HepG2 (cell line): ENCODE measurements at regions not wholly inside any gene's neighbourhood (a gene's known extent, or its start where the extent isn't known, plus 50 kb on each side); places are given as distances from the start of the nearest gene placed in this dataset.

Experiments used
- ATAC-seq: fragments of 200-7000 bp; cut with Tn5 transposase; 3 replicates; pipeline ENCODE4 v1.9.1; 2020; ENCODE audit warnings: mild to moderate bottlenecking, moderate library complexity
- BruUV-seq: library from RNA; stranded (reverse); fragments of 400-500 nt; replicated peaks from 2 replicates; lab custom pipeline; 2021; lab: Mats Ljungman, UMichigan
- CTCF ChIA-PET: fragments of 300-600 bp; formaldehyde crosslinking; extraction: SDS; loops from one replicate; lab custom pipeline; 2021; ENCODE audit warnings: low total read pairs, inconsistent platforms, low intra/inter-chr PET ratio; lab: Yijun Ruan, JAX
- POLR2A ChIA-PET: fragments of 350-600 bp; sonication (Branson Sonifier 250); formaldehyde crosslinking; loops from one replicate; lab custom pipeline; 2020; ENCODE audit warnings: antibody characterized with exemption, inconsistent platforms; lab: Yijun Ruan, JAX
- DNase-seq: peaks from one replicate; pipeline ENCODE4 v3.0.0-alpha.2; 2015; ENCODE audit warnings: low spot score
- FAIRE-seq: peaks from 3 replicates; lab custom pipeline; 2011; peaks lifted over from hg19 to GRCh38; lab: Jason Lieb, UNC
- H2AFZ ChIP-seq: one replicate; pipeline ENCODE4 v1.6.1; 2011; ENCODE audit warnings: low read length, inconsistent platforms
- H3K27ac ChIP-seq: fragments of 300-600 bp; 3 replicates; pipeline ENCODE4 v1.8.0; 2011; ENCODE audit warnings: mixed run types, mild to moderate bottlenecking, mixed read lengths, low read length, inconsistent platforms; ENCODE audit not compliant: insufficient read depth; ENCODE audit errors: extremely low read length
- H3K27me3 ChIP-seq, 2 experiments: fragments of 200-600 bp in 1 of 2; 2 replicates in 1 of 2; 3 replicates in 1 of 2; pipeline versions ENCODE4 v1.6.0 to v1.8.0; 2011; ENCODE audit warnings: low read length in 2 of 2, mild to moderate bottlenecking in 2 of 2, moderate library complexity in 2 of 2, inconsistent platforms in 1 of 2; ENCODE audit not compliant: insufficient read depth in 2 of 2, control insufficient read depth in 1 of 2
- H3K36me3 ChIP-seq, 2 experiments: fragments of 200-600 bp in 1 of 2; replicated peaks in 1 of 2; 2 replicates in 1 of 2; 3 replicates in 1 of 2; pipeline versions ENCODE4 v1.5.1 to v1.8.0; 2011; ENCODE audit warnings: low read length in 2 of 2, inconsistent platforms in 1 of 2; ENCODE audit not compliant: insufficient read depth in 2 of 2, control insufficient read depth in 1 of 2
- H3K4me1 ChIP-seq: 2 replicates; pipeline ENCODE4 v1.5.1; 2012; ENCODE audit warnings: low read length, inconsistent platforms; ENCODE audit not compliant: insufficient read depth
- H3K4me2 ChIP-seq: 2 replicates; pipeline ENCODE4 v1.6.0; 2011; ENCODE audit warnings: low read depth, low read length, inconsistent platforms
- H3K4me3 ChIP-seq, 3 experiments: fragments of 200-600 bp in 1 of 3; sonication (generic), shearing (Covaris generic) in 1 of 3; replicated peaks in 1 of 3; 2 replicates each; pipeline ENCODE4 v1.5.1; 2011 to 2016; ENCODE audit warnings: low read length in 3 of 3, inconsistent platforms in 2 of 3, low read depth in 2 of 3, mild to moderate bottlenecking in 2 of 3, control low read depth in 1 of 3, mixed read lengths in 1 of 3; ENCODE audit not compliant: insufficient read depth in 1 of 3
- H3K79me2 ChIP-seq: one replicate; pipeline ENCODE4 v1.6.1; 2011; ENCODE audit warnings: low read length, inconsistent platforms; ENCODE audit not compliant: insufficient read depth
- H3K9ac ChIP-seq: 2 replicates; pipeline ENCODE4 v1.6.0; 2011; ENCODE audit warnings: mild to moderate bottlenecking, low read depth, low read length, inconsistent platforms; ENCODE audit not compliant: insufficient read depth
- H3K9me3 ChIP-seq: 2 replicates; pipeline ENCODE4 v1.5.1; 2012; ENCODE audit warnings: mild to moderate bottlenecking, low read length
- H4K20me1 ChIP-seq: 2 replicates; pipeline ENCODE4 v1.6.0; 2011; ENCODE audit warnings: inconsistent platforms, mild to moderate bottlenecking, low read length, moderate library complexity; ENCODE audit not compliant: insufficient read depth
- CEBPG ChIP-seq: IDR thresholded peaks from 2 replicates; pipeline ENCODE4 v1.6.1; 2016
- NCOA1 ChIP-seq: sonication (generic); formaldehyde crosslinking; IDR thresholded peaks from 2 replicates; pipeline ENCODE4 v1.9.0; 2021; ENCODE audit warnings: missing genetic modification reagents
- TBX3 ChIP-seq: fragments of 450-650 bp; IDR thresholded peaks from 2 replicates; pipeline ENCODE4 v1.6.1; 2017; ENCODE audit warnings: antibody characterized with exemption, mild to moderate bottlenecking, inconsistent platforms, borderline replicate concordance
- TOE1 ChIP-seq: sonication (generic); formaldehyde crosslinking; IDR thresholded peaks from 2 replicates; pipeline ENCODE4 v1.4.0; 2020; ENCODE audit warnings: mild to moderate bottlenecking, missing genetic modification reagents
- U2AF2 ChIP-seq: fragments of 200-400 bp; formaldehyde crosslinking; IDR thresholded peaks from 2 replicates; pipeline ENCODE4 v1.6.1; 2017; ENCODE audit warnings: low read depth, mild to moderate bottlenecking, low read length
- ZEB1 ChIP-seq: IDR thresholded peaks from 2 replicates; pipeline ENCODE4 v1.6.1; 2012; ENCODE audit warnings: mild to moderate bottlenecking, low read depth, inconsistent platforms; ENCODE audit not compliant: insufficient replicate concordance
- ZKSCAN1 ChIP-seq: fragments of 150-350 bp; IDR thresholded peaks from 2 replicates; pipeline ENCODE4 v1.6.1; 2014; ENCODE audit warnings: low read length
- ZNF580 ChIP-seq: IDR thresholded peaks from 2 replicates; pipeline ENCODE4 v1.6.1; 2016; ENCODE audit warnings: low read depth, borderline replicate concordance
- ZSCAN21 ChIP-seq: sonication (generic); formaldehyde crosslinking; IDR thresholded peaks from 2 replicates; pipeline ENCODE4 v1.8.0; 2022; ENCODE audit warnings: mild to moderate bottlenecking, missing genetic modification reagents, moderate library complexity, borderline replicate concordance
- ZSCAN29 ChIP-seq: sonication (generic); formaldehyde crosslinking; conservative IDR thresholded peaks from 2 replicates; pipeline ENCODE4 v1.4.0; 2020; ENCODE audit warnings: mild to moderate bottlenecking, missing genetic modification reagents
- WGBS: methylation state at CpG from one replicate; pipeline ENCODE4 v1.1.6; 2017; ENCODE audit warnings: low lambda C conversion rate; 5-methylcytosine and 5-hydroxymethylcytosine counted together
- in situ Hi-C: cut with HindIII; loops from 2 replicates; pipeline ENCODE4 v1.10.0; 2017; ENCODE audit warnings: low pct_unique_long_range_greater_than_20kb; ENCODE audit not compliant: extremely low pct_ligation_motif_present
- intact Hi-C: fragments of 100-400 bp; cut with micrococcal nuclease; formaldehyde crosslinking; loops from one replicate; pipeline ENCODE4 v1.10.0; 2022; ENCODE audit not compliant: unreplicated experiment
- TF ChIP-seq, protein P1 (sequence below): sonication (generic); formaldehyde crosslinking; IDR thresholded peaks from 2 replicates; pipeline ENCODE4 v1.4.0; 2020; ENCODE audit warnings: missing genetic modification reagents
- TF ChIP-seq, protein P2 (sequence below): sonication (generic); formaldehyde crosslinking; IDR thresholded peaks from 2 replicates; pipeline ENCODE4 v1.5.1; 2020; ENCODE audit warnings: mild to moderate bottlenecking, moderate library complexity, missing genetic modification reagents

DNA sequence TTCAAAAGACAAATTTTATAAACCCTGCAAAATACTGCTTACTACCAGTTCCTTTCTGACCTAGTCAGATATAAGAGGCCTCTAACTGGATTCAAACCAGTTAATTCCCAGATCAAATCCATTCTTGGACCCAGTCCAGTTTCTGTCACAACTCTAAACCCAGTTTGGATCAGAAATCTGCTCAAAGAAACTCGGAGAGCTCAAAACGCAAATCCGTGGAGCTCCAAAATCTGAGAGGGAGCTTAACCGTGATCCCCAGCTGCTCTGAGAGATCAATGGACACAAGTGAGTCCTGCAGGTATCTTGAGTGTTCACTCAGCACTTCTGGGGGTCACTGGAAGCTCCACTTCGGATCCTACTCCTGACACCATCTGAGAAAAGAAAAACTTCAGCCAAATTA is 348.1 kb upstream of the PTGER4 start:
- Histone ChIP-seq H2AFZ (no peak overlapping the region), H3K27me3 (no peaks in the 10 kb centered on the region; a peak in 1 of 5 replicates), H3K27ac (no peak overlapping the region), H3K79me2 (no peaks in the 10 kb centered on the region), H3K9ac (no peak overlapping the region), H3K4me1 (no peaks in the 10 kb centered on the region), H3K4me2 (no peak overlapping the region), H3K9me3 (no peaks in the 10 kb centered on the region), H3K4me3 (no peak overlapping the region), H4K20me1 (no peaks in the 10 kb centered on the region), H3K36me3 (no peaks in the 10 kb centered on the region)
- no peak for TF ChIP-seq ZSCAN21 (CRISPR knock-in tag)
- no peak for TF ChIP-seq TOE1 (CRISPR knock-in tag)
- TF ChIP-seq TBX3, result no peak
- no peak for TF ChIP-seq ZEB1
- no peak for TF ChIP-seq NCOA1
- TF ChIP-seq ZSCAN29 (CRISPR knock-in tag), result no peak
- no peak for TF ChIP-seq ZKSCAN1
- no TSS peak for BruUV-seq
- CTCF ChIA-PET, result no interaction called here
- DNase-seq (no peak), ATAC-seq (no peak), FAIRE-seq (no peak)
- in situ Hi-C loops, result no loop called here
- WGBS, result 0% methylated on average over 5 of the region's 5 CpGs
- POLR2A ChIA-PET, result no interaction called here
- intact Hi-C loops, result no loop called here

DNA sequence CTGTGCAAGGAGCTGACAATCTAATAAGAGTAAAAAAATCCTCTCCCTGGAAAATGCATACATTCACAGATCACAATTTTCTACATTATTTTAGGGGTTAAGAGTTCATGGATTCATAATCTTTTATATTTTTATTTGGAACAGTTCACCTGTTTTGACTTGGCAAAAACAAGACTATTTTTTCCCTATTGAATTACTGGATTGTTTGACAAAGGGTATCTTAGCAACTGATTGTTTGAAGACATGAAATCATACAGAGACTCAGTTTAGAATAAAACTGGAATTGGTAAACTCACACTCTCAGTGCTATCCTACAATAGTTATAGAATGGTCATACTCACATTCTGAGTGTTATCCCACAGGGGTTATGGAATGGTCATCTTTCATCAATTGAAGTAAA is 358.2 kb upstream of the PTGER4 start:
- no peak overlapping the region for H2AFZ ChIP-seq
- ChIA-PET CTCF (no interaction called here), POLR2A (no interaction called here)
- FAIRE-seq (no peak), ATAC-seq (no peak), DNase-seq (no peak)
- BruUV-seq, result no TSS peak
- TF ChIP-seq, protein P1, sequence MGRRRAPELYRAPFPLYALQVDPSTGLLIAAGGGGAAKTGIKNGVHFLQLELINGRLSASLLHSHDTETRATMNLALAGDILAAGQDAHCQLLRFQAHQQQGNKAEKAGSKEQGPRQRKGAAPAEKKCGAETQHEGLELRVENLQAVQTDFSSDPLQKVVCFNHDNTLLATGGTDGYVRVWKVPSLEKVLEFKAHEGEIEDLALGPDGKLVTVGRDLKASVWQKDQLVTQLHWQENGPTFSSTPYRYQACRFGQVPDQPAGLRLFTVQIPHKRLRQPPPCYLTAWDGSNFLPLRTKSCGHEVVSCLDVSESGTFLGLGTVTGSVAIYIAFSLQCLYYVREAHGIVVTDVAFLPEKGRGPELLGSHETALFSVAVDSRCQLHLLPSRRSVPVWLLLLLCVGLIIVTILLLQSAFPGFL, result no peak
- TF ChIP-seq, protein P2, sequence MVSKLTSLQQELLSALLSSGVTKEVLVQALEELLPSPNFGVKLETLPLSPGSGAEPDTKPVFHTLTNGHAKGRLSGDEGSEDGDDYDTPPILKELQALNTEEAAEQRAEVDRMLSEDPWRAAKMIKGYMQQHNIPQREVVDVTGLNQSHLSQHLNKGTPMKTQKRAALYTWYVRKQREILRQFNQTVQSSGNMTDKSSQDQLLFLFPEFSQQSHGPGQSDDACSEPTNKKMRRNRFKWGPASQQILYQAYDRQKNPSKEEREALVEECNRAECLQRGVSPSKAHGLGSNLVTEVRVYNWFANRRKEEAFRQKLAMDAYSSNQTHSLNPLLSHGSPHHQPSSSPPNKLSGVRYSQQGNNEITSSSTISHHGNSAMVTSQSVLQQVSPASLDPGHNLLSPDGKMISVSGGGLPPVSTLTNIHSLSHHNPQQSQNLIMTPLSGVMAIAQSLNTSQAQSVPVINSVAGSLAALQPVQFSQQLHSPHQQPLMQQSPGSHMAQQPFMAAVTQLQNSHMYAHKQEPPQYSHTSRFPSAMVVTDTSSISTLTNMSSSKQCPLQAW (CRISPR knock-in tag), result no peak
- TF ChIP-seq ZNF580 (CRISPR knock-in tag) (no peak), U2AF2 (no peak), CEBPG (CRISPR knock-in tag) (no peak)
- H3K79me2 ChIP-seq, result no peaks in the 10 kb centered on the region
- no peaks in the 10 kb centered on the region for H3K27me3 ChIP-seq
- no peak overlapping the region for H3K4me2 ChIP-seq
- intact Hi-C loops (no loop called here), in situ Hi-C loops (no loop called here)
- no peaks in the 10 kb centered on the region for H3K36me3 ChIP-seq
- H3K9ac ChIP-seq, result no peak overlapping the region
- no peak overlapping the region for H3K4me3 ChIP-seq
- no peaks in the 10 kb centered on the region for H3K4me1 ChIP-seq
- no peaks in the 10 kb centered on the region for H3K9me3 ChIP-seq
- H3K27ac ChIP-seq, result no peak overlapping the region
- H4K20me1 ChIP-seq, result no peaks in the 10 kb centered on the region
